GM12878 (cell line): ENCODE measurements at regions not wholly inside any gene's neighbourhood (a gene's known extent, or its start where the extent isn't known, plus 50 kb on each side); places are given as distances from the start of the nearest gene placed in this dataset.
"Not testable (repeated sequence)": the region's sequence is repeated elsewhere in the genome, so short reads cannot be mapped to it uniquely, and the experiment has no call there.

Experiments
- ATAC-seq: fragments of 200-7000 bp; cut with Tn5 transposase; 3 replicates; pipeline ENCODE4 v1.9.1; 2020; ENCODE audit warnings: mild to moderate bottlenecking, moderate library complexity
- BruUV-seq: library from RNA; stranded (reverse); fragments of 400-500 nt; replicated peaks from 2 replicates; lab custom pipeline; 2021; lab: Mats Ljungman, UMichigan
- CTCF ChIA-PET: fragments of 300-600 bp; sonication (Branson Sonifier 250); formaldehyde crosslinking; extraction: SDS; loops from one replicate; lab custom pipeline; 2021; ENCODE audit warnings: inconsistent platforms; lab: Yijun Ruan, JAX
- POLR2A ChIA-PET: fragments of 350-600 bp; formaldehyde crosslinking; extraction: SDS; loops from one replicate; lab custom pipeline; 2021; ENCODE audit warnings: inconsistent platforms; lab: Charles Lee
- RAD21 ChIA-PET: fragments of 300-600 bp; sonication (Branson Sonifier 250); formaldehyde crosslinking; loops from one replicate; lab custom pipeline; 2023; ENCODE audit warnings: antibody characterized with exemption; ENCODE audit not compliant: unreplicated experiment; lab: Charles Lee
- SMC1A ChIA-PET: fragments of 300-600 bp; sonication (Branson Sonifier 250); formaldehyde crosslinking; loops from one replicate; lab custom pipeline; 2023; ENCODE audit not compliant: unreplicated experiment, uncharacterized antibody; lab: Charles Lee
- DNase-seq: peaks from one replicate; pipeline ENCODE4 v3.0.0-alpha.2; 2011; ENCODE audit warnings: low read depth, low spot score
- FAIRE-seq: peaks from 3 replicates; lab custom pipeline; 2011; peaks lifted over from hg19 to GRCh38; lab: Jason Lieb, UNC
- H2AFZ ChIP-seq: 2 replicates; pipeline ENCODE4 v1.6.0; 2011; ENCODE audit warnings: low read depth, low read length, control low read depth; ENCODE audit not compliant: control insufficient read depth
- H3K27ac ChIP-seq: 2 replicates; pipeline ENCODE4 v1.5.1; 2011; ENCODE audit warnings: control low read depth; ENCODE audit not compliant: control insufficient read depth, insufficient read depth
- H3K27me3 ChIP-seq, 2 experiments: replicated peaks in 1 of 2; 2 replicates each; pipeline versions ENCODE4 v1.6.0 to v1.6.1; 2011; ENCODE audit warnings: low read length in 1 of 2; ENCODE audit not compliant: control insufficient read depth in 2 of 2, insufficient read depth in 2 of 2
- H3K36me3 ChIP-seq, 2 experiments: 2 replicates each; pipeline ENCODE4 v1.5.1; 2011; ENCODE audit warnings: low read length in 1 of 2; ENCODE audit not compliant: control insufficient read depth in 2 of 2, insufficient read depth in 2 of 2
- H3K4me1 ChIP-seq: 2 replicates; pipeline ENCODE4 v1.6.1; 2011; ENCODE audit warnings: mild to moderate bottlenecking, low read length, moderate library complexity, mixed read lengths; ENCODE audit not compliant: control insufficient read depth, insufficient read depth
- H3K4me2 ChIP-seq: 2 replicates; pipeline ENCODE4 v1.6.0; 2011; ENCODE audit warnings: control low read depth; ENCODE audit not compliant: control insufficient read depth, insufficient read depth
- H3K4me3 ChIP-seq: fragments of 200-600 bp; sonication (generic); 2 replicates; pipeline ENCODE4 v1.5.1; 2016
- H3K79me2 ChIP-seq: 2 replicates; pipeline ENCODE4 v1.6.0; 2011; ENCODE audit warnings: low read length; ENCODE audit not compliant: control insufficient read depth, insufficient read depth
- H3K9ac ChIP-seq: 2 replicates; pipeline ENCODE4 v1.8.0; 2011; ENCODE audit warnings: low read length, control low read depth, mixed read lengths; ENCODE audit not compliant: control insufficient read depth, insufficient read depth
- H3K9me3 ChIP-seq: replicated peaks from 3 replicates; pipeline ENCODE4 v1.5.1; 2011; ENCODE audit warnings: mild to moderate bottlenecking, low read length; ENCODE audit not compliant: control insufficient read depth, insufficient read depth
- H4K20me1 ChIP-seq: 2 replicates; pipeline ENCODE4 v1.6.0; 2011; ENCODE audit not compliant: control insufficient read depth, insufficient read depth
- GATAD2B ChIP-seq: fragments of 450-650 bp; conservative IDR thresholded peaks from 2 replicates; pipeline ENCODE4 v1.6.1; 2017; ENCODE audit warnings: low read depth, mild to moderate bottlenecking, moderate library complexity
- IKZF1 ChIP-seq: fragments of 450-650 bp; conservative IDR thresholded peaks from 2 replicates; pipeline ENCODE4 v1.6.1; 2017; ENCODE audit warnings: antibody characterized with exemption, mild to moderate bottlenecking
- KDM1A ChIP-seq: fragments of 200-600 bp; sonication (generic); IDR thresholded peaks from 2 replicates; pipeline ENCODE4 v1.6.1; 2016; ENCODE audit warnings: borderline replicate concordance
- MXI1 ChIP-seq: fragments of 150-350 bp; IDR thresholded peaks from 2 replicates; pipeline ENCODE4 v1.6.1; 2011; ENCODE audit warnings: low read depth, mild to moderate bottlenecking, inconsistent platforms, low read length, improper control_type of control experiment
- WGBS: methylation state at CpG from one replicate; pipeline ENCODE4 v1.1.6; 2016; ENCODE audit warnings: low lambda C conversion rate; ENCODE audit not compliant: insufficient replicate concordance, insufficient coverage; ENCODE audit errors: missing lambda C conversion rate; 5-methylcytosine and 5-hydroxymethylcytosine counted together
- in situ Hi-C: fragments of 300-500 bp; cut with MboI; formaldehyde crosslinking; loops from 9 replicates; pipeline ENCODE4 v1.14.3; 2018; ENCODE audit warnings: mixed read lengths
- intact Hi-C: fragments of 100-400 bp; cut with micrococcal nuclease; formaldehyde crosslinking; loops from one replicate; pipeline ENCODE4 v1.14.2; 2022; ENCODE audit not compliant: unreplicated experiment
- TF ChIP-seq, protein P1 (sequence below): fragments of 450-650 bp; IDR thresholded peaks from 2 replicates; pipeline ENCODE4 v1.6.1; 2017; ENCODE audit warnings: mild to moderate bottlenecking

GRCh38 chr2:129518937-129519336 lies 460.5 kb upstream of the RAB6C start:
- Histone ChIP-seq H3K79me2 (no peaks in the 10 kb centered on the region), H4K20me1 (no peaks in the 10 kb centered on the region), H3K36me3 (no peaks in the 10 kb centered on the region), H3K27me3 (no peaks in the 10 kb centered on the region), H3K9me3 (no peaks in the 10 kb centered on the region), H3K4me3 (no peak overlapping the region), H2AFZ (no peak overlapping the region), H3K4me1 (no peaks in the 10 kb centered on the region), H3K9ac (no peak overlapping the region), H3K27ac (no peak overlapping the region), H3K4me2 (no peak overlapping the region)
- ChIA-PET POLR2A (no interaction called here), RAD21 (no interaction called here), SMC1A (no interaction called here), CTCF (no interaction called here)
- BruUV-seq, result no TSS peak
- no peak for DNase-seq
- in situ Hi-C loops, result no loop called here
- no peak for ATAC-seq
- no peak for FAIRE-seq
- 25% methylated on average over 4 of the region's 4 CpGs for WGBS
- TF ChIP-seq KDM1A, result no peak
- no peak for TF ChIP-seq MXI1
- TF ChIP-seq, protein P1, sequence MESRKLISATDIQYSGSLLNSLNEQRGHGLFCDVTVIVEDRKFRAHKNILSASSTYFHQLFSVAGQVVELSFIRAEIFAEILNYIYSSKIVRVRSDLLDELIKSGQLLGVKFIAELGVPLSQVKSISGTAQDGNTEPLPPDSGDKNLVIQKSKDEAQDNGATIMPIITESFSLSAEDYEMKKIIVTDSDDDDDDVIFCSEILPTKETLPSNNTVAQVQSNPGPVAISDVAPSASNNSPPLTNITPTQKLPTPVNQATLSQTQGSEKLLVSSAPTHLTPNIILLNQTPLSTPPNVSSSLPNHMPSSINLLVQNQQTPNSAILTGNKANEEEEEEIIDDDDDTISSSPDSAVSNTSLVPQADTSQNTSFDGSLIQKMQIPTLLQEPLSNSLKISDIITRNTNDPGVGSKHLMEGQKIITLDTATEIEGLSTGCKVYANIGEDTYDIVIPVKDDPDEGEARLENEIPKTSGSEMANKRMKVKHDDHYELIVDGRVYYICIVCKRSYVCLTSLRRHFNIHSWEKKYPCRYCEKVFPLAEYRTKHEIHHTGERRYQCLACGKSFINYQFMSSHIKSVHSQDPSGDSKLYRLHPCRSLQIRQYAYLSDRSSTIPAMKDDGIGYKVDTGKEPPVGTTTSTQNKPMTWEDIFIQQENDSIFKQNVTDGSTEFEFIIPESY, result no peak
- no peak for TF ChIP-seq IKZF1
- TF ChIP-seq GATAD2B, result no peak
- intact Hi-C loops, result no loop called here

GRCh38 chr2:129532158-129532557 lies 447.3 kb upstream of the RAB6C start:
- not testable (repeated sequence) for H4K20me1 ChIP-seq

More at GRCh38 chr2:129532158-129532557, 447.3 kb upstream of the RAB6C start:
- H3K27ac ChIP-seq, H3K9me3 ChIP-seq, ATAC-seq, CTCF ChIA-PET, H3K4me3 ChIP-seq, SMC1A ChIA-PET, H2AFZ ChIP-seq, H3K36me3 ChIP-seq, H3K27me3 ChIP-seq, in situ Hi-C loops, FAIRE-seq, RAD21 ChIA-PET, POLR2A ChIA-PET, BruUV-seq, intact Hi-C loops, H3K79me2 ChIP-seq, DNase-seq, H3K4me1 ChIP-seq, H3K4me2 ChIP-seq, H3K9ac ChIP-seq: not testable (repeated sequence)
- 50% methylated on average over 9 of the region's 9 CpGs for WGBS
